GM12878 (cell line): ENCODE measurements at regions not wholly inside any gene's neighbourhood (a gene's known extent, or its start where the extent isn't known, plus 50 kb on each side); places are given as distances from the start of the nearest gene placed in this dataset.

ENCODE experiments used
- ATAC-seq: fragments of 200-7000 bp; cut with Tn5 transposase; 3 replicates; pipeline ENCODE4 v1.9.1; 2020; ENCODE audit warnings: mild to moderate bottlenecking, moderate library complexity
- BruUV-seq: library from RNA; stranded (reverse); fragments of 400-500 nt; replicated peaks from 2 replicates; lab custom pipeline; 2021; lab: Mats Ljungman, UMichigan
- CTCF ChIA-PET: fragments of 300-600 bp; sonication (Branson Sonifier 250); formaldehyde crosslinking; extraction: SDS; loops from one replicate; lab custom pipeline; 2021; ENCODE audit warnings: inconsistent platforms; lab: Yijun Ruan, JAX
- POLR2A ChIA-PET: fragments of 350-600 bp; formaldehyde crosslinking; extraction: SDS; loops from one replicate; lab custom pipeline; 2021; ENCODE audit warnings: inconsistent platforms; lab: Charles Lee
- RAD21 ChIA-PET: fragments of 300-600 bp; sonication (Branson Sonifier 250); formaldehyde crosslinking; loops from one replicate; lab custom pipeline; 2023; ENCODE audit warnings: antibody characterized with exemption; ENCODE audit not compliant: unreplicated experiment; lab: Charles Lee
- SMC1A ChIA-PET: fragments of 300-600 bp; sonication (Branson Sonifier 250); formaldehyde crosslinking; loops from one replicate; lab custom pipeline; 2023; ENCODE audit not compliant: unreplicated experiment, uncharacterized antibody; lab: Charles Lee
- DNase-seq: peaks from one replicate; pipeline ENCODE4 v3.0.0-alpha.2; 2011; ENCODE audit warnings: low read depth, low spot score
- FAIRE-seq: peaks from 3 replicates; lab custom pipeline; 2011; peaks lifted over from hg19 to GRCh38; lab: Jason Lieb, UNC
- H2AFZ ChIP-seq: 2 replicates; pipeline ENCODE4 v1.6.0; 2011; ENCODE audit warnings: low read depth, low read length, control low read depth; ENCODE audit not compliant: control insufficient read depth
- H3K27ac ChIP-seq: 2 replicates; pipeline ENCODE4 v1.5.1; 2011; ENCODE audit warnings: control low read depth; ENCODE audit not compliant: control insufficient read depth, insufficient read depth
- H3K27me3 ChIP-seq, 2 experiments: replicated peaks in 1 of 2; 2 replicates each; pipeline versions ENCODE4 v1.6.0 to v1.6.1; 2011; ENCODE audit warnings: low read length in 1 of 2; ENCODE audit not compliant: control insufficient read depth in 2 of 2, insufficient read depth in 2 of 2
- H3K36me3 ChIP-seq, 2 experiments: 2 replicates each; pipeline ENCODE4 v1.5.1; 2011; ENCODE audit warnings: low read length in 1 of 2; ENCODE audit not compliant: control insufficient read depth in 2 of 2, insufficient read depth in 2 of 2
- H3K4me1 ChIP-seq: 2 replicates; pipeline ENCODE4 v1.6.1; 2011; ENCODE audit warnings: mild to moderate bottlenecking, low read length, moderate library complexity, mixed read lengths; ENCODE audit not compliant: control insufficient read depth, insufficient read depth
- H3K4me2 ChIP-seq: 2 replicates; pipeline ENCODE4 v1.6.0; 2011; ENCODE audit warnings: control low read depth; ENCODE audit not compliant: control insufficient read depth, insufficient read depth
- H3K4me3 ChIP-seq: fragments of 200-600 bp; sonication (generic); 2 replicates; pipeline ENCODE4 v1.5.1; 2016
- H3K79me2 ChIP-seq: 2 replicates; pipeline ENCODE4 v1.6.0; 2011; ENCODE audit warnings: low read length; ENCODE audit not compliant: control insufficient read depth, insufficient read depth
- H3K9ac ChIP-seq: 2 replicates; pipeline ENCODE4 v1.8.0; 2011; ENCODE audit warnings: low read length, control low read depth, mixed read lengths; ENCODE audit not compliant: control insufficient read depth, insufficient read depth
- H3K9me3 ChIP-seq: replicated peaks from 3 replicates; pipeline ENCODE4 v1.5.1; 2011; ENCODE audit warnings: mild to moderate bottlenecking, low read length; ENCODE audit not compliant: control insufficient read depth, insufficient read depth
- H4K20me1 ChIP-seq: 2 replicates; pipeline ENCODE4 v1.6.0; 2011; ENCODE audit not compliant: control insufficient read depth, insufficient read depth
- BCL11A ChIP-seq: IDR thresholded peaks from 2 replicates; pipeline ENCODE4 v1.6.1; 2011; ENCODE audit warnings: low read depth, low read length
- FOXK2 ChIP-seq: fragments of 450-650 bp; IDR thresholded peaks from 2 replicates; pipeline ENCODE4 v1.6.1; 2017; ENCODE audit warnings: mild to moderate bottlenecking, moderate library complexity
- HDAC2 ChIP-seq: fragments of 200-600 bp; sonication (generic); IDR thresholded peaks from 2 replicates; pipeline ENCODE4 v1.6.1; 2017
- MEF2A ChIP-seq: IDR thresholded peaks from 2 replicates; pipeline ENCODE4 v1.6.1; 2011; ENCODE audit warnings: low read depth, mild to moderate bottlenecking, low read length, moderate library complexity; ENCODE audit not compliant: insufficient read depth
- POLR2AphosphoS2 ChIP-seq: IDR thresholded peaks from 2 replicates; pipeline ENCODE4 v1.6.1; 2011; ENCODE audit warnings: low read depth, mild to moderate bottlenecking, low read length, improper control_type of control experiment, moderate library complexity
- RB1 ChIP-seq: fragments of 450-650 bp; formaldehyde crosslinking; IDR thresholded peaks from 2 replicates; pipeline ENCODE4 v1.6.1; 2017; ENCODE audit warnings: mild to moderate bottlenecking, borderline replicate concordance
- SKIL ChIP-seq: fragments of 450-650 bp; IDR thresholded peaks from 2 replicates; pipeline ENCODE4 v1.6.1; 2017; ENCODE audit warnings: mild to moderate bottlenecking, low read depth, inconsistent platforms; ENCODE audit not compliant: poor library complexity, severe bottlenecking
- SPI1 ChIP-seq: IDR thresholded peaks from 2 replicates; pipeline ENCODE4 v1.6.1; 2011; ENCODE audit warnings: low read depth, mild to moderate bottlenecking, low read length, moderate library complexity, borderline replicate concordance; ENCODE audit not compliant: insufficient read depth
- STAT3 ChIP-seq: IDR thresholded peaks from 2 replicates; pipeline ENCODE4 v1.6.1; 2011; ENCODE audit warnings: low read depth, low read length, improper control_type of control experiment
- WGBS: methylation state at CpG from one replicate; pipeline ENCODE4 v1.1.6; 2016; ENCODE audit warnings: low lambda C conversion rate; ENCODE audit not compliant: insufficient replicate concordance, insufficient coverage; ENCODE audit errors: missing lambda C conversion rate; 5-methylcytosine and 5-hydroxymethylcytosine counted together
- in situ Hi-C: fragments of 300-500 bp; cut with MboI; formaldehyde crosslinking; loops from 9 replicates; pipeline ENCODE4 v1.14.3; 2018; ENCODE audit warnings: mixed read lengths
- intact Hi-C: fragments of 100-400 bp; cut with micrococcal nuclease; formaldehyde crosslinking; loops from one replicate; pipeline ENCODE4 v1.14.2; 2022; ENCODE audit not compliant: unreplicated experiment

GRCh38 chr7:116142374-116142773, 68.0 kb upstream of the TES start:
- CTCF ChIA-PET, result interaction anchor here (0.7 to 2.3 kb wide), 10 partner anchors 9 to 449 kb away, joined by 3 to 11 read pairs (median 4); no protein-coding TSS in a partner anchor
- 100% methylated on average over 1 of the region's 1 CpG for WGBS
- RAD21 ChIA-PET, result interaction anchor here (1.1 to 1.6 kb wide), 4 partner anchors 25 to 93 kb away, joined by 3 to 5 read pairs (median 3); no protein-coding TSS in a partner anchor
- SMC1A ChIA-PET, result interaction anchor here (0.7 to 2.3 kb wide), 11 partner anchors 9 to 116 kb away, joined by 3 to 9 read pairs (median 4); no protein-coding TSS in a partner anchor
- Histone ChIP-seq H2AFZ (no peak overlapping the region), H3K9me3 (no peaks in the 10 kb centered on the region), H3K9ac (no peak overlapping the region), H3K79me2 (no peaks in the 10 kb centered on the region), H3K27ac (no peak overlapping the region), H3K4me1 (peaks cover 15% of the 10 kb centered on the region), H3K4me3 (no peak overlapping the region), H3K4me2 (no peak overlapping the region), H3K36me3 (no peaks in the 10 kb centered on the region), H4K20me1 (no peaks in the 10 kb centered on the region), H3K27me3 (no peaks in the 10 kb centered on the region)
- no peak for TF ChIP-seq HDAC2
- TF ChIP-seq SPI1, result 0 out of 2 replicates have a peak, but pooled peaks have one; percentile 10
- intact Hi-C loops (no loop called here), in situ Hi-C loops (no loop called here)
- ATAC-seq, result no peak
- FAIRE-seq, result no peak
- BruUV-seq, result no TSS peak
- POLR2A ChIA-PET, result no interaction called here
- DNase-seq, result no peak

GRCh38 chr7:116142850-116143249, 67.5 kb upstream of the TES start:
- in situ Hi-C loops (no loop called here), intact Hi-C loops (no loop called here)
- Histone ChIP-seq H3K9me3 (no peaks in the 10 kb centered on the region), H4K20me1 (no peaks in the 10 kb centered on the region), H3K27ac (no peak overlapping the region), H3K4me3 (no peak overlapping the region), H3K36me3 (no peaks in the 10 kb centered on the region), H3K27me3 (no peaks in the 10 kb centered on the region), H3K9ac (no peak overlapping the region), H3K4me1 (peaks cover 15% of the 10 kb centered on the region), H3K4me2 (no peak overlapping the region), H2AFZ (no peak overlapping the region; the same call in 1 of the 2 replicates), H3K79me2 (no peaks in the 10 kb centered on the region)
- ATAC-seq (no peak), FAIRE-seq (no peak), DNase-seq (no peak)
- RAD21 ChIA-PET, result interaction anchor here (1.1 kb wide), 3 partner anchors 24 to 83 kb away, joined by 3 read pairs; no protein-coding TSS in a partner anchor
- SMC1A ChIA-PET, result interaction anchor here (1.0 to 2.3 kb wide), 8 partner anchors 10 to 93 kb away, joined by 3 to 9 read pairs (median 6); no protein-coding TSS in a partner anchor
- no peak for TF ChIP-seq POLR2AphosphoS2
- no peak for TF ChIP-seq FOXK2
- no peak for TF ChIP-seq RB1
- no peak for TF ChIP-seq BCL11A
- TF ChIP-seq STAT3, result no peak
- TF ChIP-seq SKIL, result no peak
- no peak for TF ChIP-seq MEF2A
- POLR2A ChIA-PET, result no interaction called here
- CTCF ChIA-PET, result interaction anchor here (0.6 to 2.3 kb wide), 12 partner anchors 9 to 448 kb away, joined by 3 to 11 read pairs (median 3); no protein-coding TSS in a partner anchor
- WGBS, result 97% methylated on average over 6 of the region's 6 CpGs
- BruUV-seq, result no TSS peak
